ENCODE measurements at regions not wholly inside any gene's neighbourhood (a gene's known extent, or its start where the extent isn't known, plus 50 kb on each side); places are given as distances from the start of the nearest gene placed in this dataset.
A peak's percentile ranks its signal among the peaks of the same experiment; 100 is the strongest.

GRCh38 chr17:45577571-45578279 lies 87.2 kb upstream of the PLEKHM1 start:
- no peaks in the 10 kb centered on the region for H3K27me3 ChIP-seq
- H3K4me2 ChIP-seq: no peak overlapping the region
- 92% methylated on average over 6 of the region's 6 CpGs for WGBS (ENCODE audit: low lambda C conversion rate, missing lambda C conversion rate)
- H3K27ac ChIP-seq: no peak overlapping the region
- H3K9me2 ChIP-seq (replicated peaks; ENCODE audit: insufficient read depth): no peaks in the 10 kb centered on the region
- no peak for DNase-seq (ENCODE audit: low spot score)
- H3K79me2 ChIP-seq: peaks cover 85% of the 10 kb centered on the region
- no peaks in the 10 kb centered on the region for H3K9me3 ChIP-seq (ENCODE audit: low read depth)
- no peaks in the 10 kb centered on the region for H3K4me1 ChIP-seq (ENCODE audit: insufficient read depth)
- H3K36me3 ChIP-seq (replicated peaks; ENCODE audit: insufficient read depth, low read depth): peaks cover 3% of the 10 kb centered on the region
- no peak overlapping the region for H2AFZ ChIP-seq
- peaks cover 19% of the 10 kb centered on the region for H4K20me1 ChIP-seq (ENCODE audit: insufficient read depth, poor library complexity, severe bottlenecking)
- TF ChIP-seq EZH2 (IDR thresholded peaks at IDR 0.05; ENCODE audit: borderline replicate concordance) (no peak), CTCF (IDR thresholded peaks at IDR 0.05; ENCODE audit: poor library complexity) (no peak), EZH2phosphoT487 (IDR thresholded peaks at IDR 0.05; ENCODE audit: low read depth, severe bottlenecking, unreplicated experiment) (no peak)
- H3K4me3 ChIP-seq: no peak overlapping the region

- no peaks in the 10 kb centered on the region for H3K4me1 ChIP-seq (ENCODE audit: insufficient read depth)
- TF ChIP-seq EZH2phosphoT487 (IDR thresholded peaks at IDR 0.05; ENCODE audit: low read depth, severe bottlenecking, unreplicated experiment): no peak
- TF ChIP-seq EZH2 (IDR thresholded peaks at IDR 0.05; ENCODE audit: borderline replicate concordance): no peak
- no peak for TF ChIP-seq CTCF (IDR thresholded peaks at IDR 0.05; ENCODE audit: poor library complexity)
- peaks cover 90% of the 10 kb centered on the region for H3K79me2 ChIP-seq
- H3K27ac ChIP-seq: no peak overlapping the region
- no peaks in the 10 kb centered on the region for H3K9me2 ChIP-seq (replicated peaks; ENCODE audit: insufficient read depth)
- DNase-seq (ENCODE audit: low spot score): peak; percentile 16
- peaks cover 2% of the 10 kb centered on the region for H3K27me3 ChIP-seq
- peaks cover 3% of the 10 kb centered on the region for H3K36me3 ChIP-seq (replicated peaks; ENCODE audit: insufficient read depth, low read depth)
- peaks cover 19% of the 10 kb centered on the region for H4K20me1 ChIP-seq (ENCODE audit: insufficient read depth, poor library complexity, severe bottlenecking)
- no peak overlapping the region for H2AFZ ChIP-seq
- no peak overlapping the region for H3K4me3 ChIP-seq
- no peak overlapping the region for H3K4me2 ChIP-seq
- WGBS (ENCODE audit: low lambda C conversion rate, missing lambda C conversion rate): 89% methylated on average over 10 of the region's 10 CpGs
- no peaks in the 10 kb centered on the region for H3K9me3 ChIP-seq (ENCODE audit: low read depth)
Observed at GRCh38 chr17:45578516-45579455, 88.3 kb upstream of the PLEKHM1 start.

- peak; percentile 13 for DNase-seq (ENCODE audit: low spot score)
- Histone ChIP-seq H3K4me3 (no peak overlapping the region), H3K9me3 (ENCODE audit: low read depth) (no peaks in the 10 kb centered on the region), H3K9me2 (replicated peaks; ENCODE audit: insufficient read depth) (no peaks in the 10 kb centered on the region), H3K4me2 (no peak overlapping the region), H4K20me1 (ENCODE audit: insufficient read depth, poor library complexity, severe bottlenecking) (peaks cover 19% of the 10 kb centered on the region), H2AFZ (no peak overlapping the region), H3K27ac (no peak overlapping the region), H3K79me2 (peaks cover 95% of the 10 kb centered on the region), H3K36me3 (replicated peaks; ENCODE audit: insufficient read depth, low read depth) (peaks cover 3% of the 10 kb centered on the region), H3K4me1 (ENCODE audit: insufficient read depth) (no peaks in the 10 kb centered on the region), H3K27me3 (peaks cover 5% of the 10 kb centered on the region)
- TF ChIP-seq CTCF (IDR thresholded peaks at IDR 0.05; ENCODE audit: poor library complexity): no peak
- TF ChIP-seq EZH2phosphoT487 (IDR thresholded peaks at IDR 0.05; ENCODE audit: low read depth, severe bottlenecking, unreplicated experiment): no peak
- TF ChIP-seq EZH2 (IDR thresholded peaks at IDR 0.05; ENCODE audit: borderline replicate concordance): no peak
- WGBS (ENCODE audit: low lambda C conversion rate, missing lambda C conversion rate): 79% methylated on average over 7 of the region's 7 CpGs
Observed at GRCh38 chr17:45579529-45580495, 89.3 kb upstream of the PLEKHM1 start.
